ENCODE measurements at regions not wholly inside any gene's neighbourhood (a gene's known extent, or its start where the extent isn't known, plus 50 kb on each side); places are given as distances from the start of the nearest gene placed in this dataset.

GRCh38 chr6:103455275-103455674 is 1404.4 kb downstream of the HACE1 start:
- Histone ChIP-seq H3K9me3 (no peaks in the 10 kb centered on the region), H3K27me3 (no peaks in the 10 kb centered on the region), H3K4me3 (no peak overlapping the region), H3K4me1 (no peaks in the 10 kb centered on the region), H3K27ac (no peak overlapping the region), H3K36me3 (no peaks in the 10 kb centered on the region)
- TF ChIP-seq POLR2AphosphoS5 (IDR thresholded peaks at IDR 0.05), result peak in 1 of 3 donors; percentile 39
- TF ChIP-seq, protein P1, sequence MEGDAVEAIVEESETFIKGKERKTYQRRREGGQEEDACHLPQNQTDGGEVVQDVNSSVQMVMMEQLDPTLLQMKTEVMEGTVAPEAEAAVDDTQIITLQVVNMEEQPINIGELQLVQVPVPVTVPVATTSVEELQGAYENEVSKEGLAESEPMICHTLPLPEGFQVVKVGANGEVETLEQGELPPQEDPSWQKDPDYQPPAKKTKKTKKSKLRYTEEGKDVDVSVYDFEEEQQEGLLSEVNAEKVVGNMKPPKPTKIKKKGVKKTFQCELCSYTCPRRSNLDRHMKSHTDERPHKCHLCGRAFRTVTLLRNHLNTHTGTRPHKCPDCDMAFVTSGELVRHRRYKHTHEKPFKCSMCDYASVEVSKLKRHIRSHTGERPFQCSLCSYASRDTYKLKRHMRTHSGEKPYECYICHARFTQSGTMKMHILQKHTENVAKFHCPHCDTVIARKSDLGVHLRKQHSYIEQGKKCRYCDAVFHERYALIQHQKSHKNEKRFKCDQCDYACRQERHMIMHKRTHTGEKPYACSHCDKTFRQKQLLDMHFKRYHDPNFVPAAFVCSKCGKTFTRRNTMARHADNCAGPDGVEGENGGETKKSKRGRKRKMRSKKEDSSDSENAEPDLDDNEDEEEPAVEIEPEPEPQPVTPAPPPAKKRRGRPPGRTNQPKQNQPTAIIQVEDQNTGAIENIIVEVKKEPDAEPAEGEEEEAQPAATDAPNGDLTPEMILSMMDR (IDR thresholded peaks at IDR 0.05), result no peak
- 73 to 77% methylated on average over 1 of the region's 1 CpG for WGBS, 2 donors (ENCODE audit: low coverage in 1 of 2)
- intact Hi-C loops (cut with DNase I; ENCODE audit: low total_unique reads) (no loop called here), in situ Hi-C loops (cut with MboI; ENCODE audit: low pct_ligation_motif_present in 1 of 4, low pct_unique_long_range_greater_than_20kb in 1 of 4, low sequenced_read_pairs in 3 of 4) (no loop called here)
- DNase-seq, result no peak

DNA sequence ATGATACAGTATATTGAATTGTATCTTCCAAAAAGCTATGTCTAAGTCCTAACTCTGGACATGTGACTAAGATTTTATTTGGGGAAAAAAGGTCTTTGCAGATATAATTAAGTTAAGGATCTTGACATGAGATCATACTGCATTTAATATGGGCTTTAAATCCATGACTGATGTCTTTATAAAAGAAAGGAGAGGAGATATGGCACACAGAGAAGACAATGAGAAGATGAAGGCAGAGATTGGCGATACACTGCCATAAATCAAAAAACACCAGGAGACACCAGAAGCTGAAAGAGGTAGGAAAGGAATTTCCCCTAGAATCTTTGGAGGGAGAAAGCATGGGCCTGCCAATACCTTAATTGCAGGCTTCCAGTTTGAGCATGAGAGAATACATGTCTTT is 1450.2 kb downstream of the HACE1 start:
- H3K27me3 ChIP-seq, result no peaks in the 10 kb centered on the region
- no peak overlapping the region for H3K27ac ChIP-seq
- TF ChIP-seq POLR2A (IDR thresholded peaks at IDR 0.05) (no peak), POLR2AphosphoS5 (IDR thresholded peaks at IDR 0.05) (no peak), EP300 (IDR thresholded peaks at IDR 0.05; ENCODE audit: low read depth) (no peak)
- TF ChIP-seq, protein P1 (IDR thresholded peaks at IDR 0.05), result no peak
- H3K4me3 ChIP-seq, result no peak overlapping the region
- no peaks in the 10 kb centered on the region for H3K4me1 ChIP-seq
- in situ Hi-C loops (cut with MboI; ENCODE audit: low pct_ligation_motif_present in 1 of 4, low pct_unique_long_range_greater_than_20kb in 1 of 4, low sequenced_read_pairs in 3 of 4) (no loop called here), intact Hi-C loops (cut with DNase I; ENCODE audit: low total_unique reads) (no loop called here)
- H3K36me3 ChIP-seq, result no peaks in the 10 kb centered on the region
- 75 to 78% methylated on average over 1 of the region's 1 CpG for WGBS, 2 donors (ENCODE audit: low coverage in 1 of 2)
- DNase-seq, result no peak
- H3K9me3 ChIP-seq, result no peaks in the 10 kb centered on the region

- Histone ChIP-seq H3K9me3 (no peaks in the 10 kb centered on the region), H3K4me1 (no peaks in the 10 kb centered on the region), H3K4me3 (no peak overlapping the region), H3K36me3 (no peaks in the 10 kb centered on the region), H3K27ac (no peak overlapping the region), H3K27me3 (no peaks in the 10 kb centered on the region)
- intact Hi-C loops (cut with DNase I; ENCODE audit: low total_unique reads) (no loop called here), in situ Hi-C loops (cut with MboI; ENCODE audit: low pct_ligation_motif_present in 1 of 4, low pct_unique_long_range_greater_than_20kb in 1 of 4, low sequenced_read_pairs in 3 of 4) (no loop called here)
- WGBS, 2 donors (ENCODE audit: low coverage in 1 of 2), result 80 to 85% methylated on average over 7 to 12 of the region's 12 CpGs
- DNase-seq, result no peak
- TF ChIP-seq, protein P1 (IDR thresholded peaks at IDR 0.05), result no peak
- TF ChIP-seq EP300 (IDR thresholded peaks at IDR 0.05; ENCODE audit: low read depth) (no peak), POLR2AphosphoS5 (IDR thresholded peaks at IDR 0.05) (no peak)
These were observed 1454.4 kb downstream of the HACE1 start for GRCh38 chr6:103405321-103405720.

GRCh38 chr6:103404799-103405198 is 1454.9 kb downstream of the HACE1 start:
- in situ Hi-C loops (cut with MboI; ENCODE audit: low pct_ligation_motif_present in 1 of 4, low pct_unique_long_range_greater_than_20kb in 1 of 4, low sequenced_read_pairs in 3 of 4) (no loop called here), intact Hi-C loops (cut with DNase I; ENCODE audit: low total_unique reads) (no loop called here)
- 91 to 94% methylated on average over 8 of the region's 8 CpGs for WGBS, 2 donors (ENCODE audit: low coverage in 1 of 2)

More at GRCh38 chr6:103404799-103405198, 1454.9 kb downstream of the HACE1 start:
- Histone ChIP-seq H3K9me3 (no peaks in the 10 kb centered on the region), H3K27ac (no peak overlapping the region), H3K4me1 (no peaks in the 10 kb centered on the region), H3K4me3 (no peak overlapping the region), H3K27me3 (no peaks in the 10 kb centered on the region), H3K36me3 (no peaks in the 10 kb centered on the region)
- no peak for DNase-seq
- no peak for TF ChIP-seq EP300 (IDR thresholded peaks at IDR 0.05; ENCODE audit: low read depth)
- TF ChIP-seq, protein P1 (IDR thresholded peaks at IDR 0.05), result no peak
- TF ChIP-seq POLR2A (IDR thresholded peaks at IDR 0.05), result no peak
- TF ChIP-seq POLR2AphosphoS5 (IDR thresholded peaks at IDR 0.05), result no peak
